Ovary (tissue), 7 donors: ENCODE measurements at regions not wholly inside any gene's neighbourhood (a gene's known extent, or its start where the extent isn't known, plus 50 kb on each side); places are given as distances from the start of the nearest gene placed in this dataset.

Experiments
- DNase-seq, 5 donors: peaks; one replicate each; pipeline ENCODE4 v3.0.0-alpha.2; 2019 to 2020
- H3K27ac ChIP-seq, 2 donors: fragments of 200-600 bp; one replicate each; pipeline versions ENCODE4 v1.5.1 to v1.8.0; 2019 to 2022
- H3K27me3 ChIP-seq: fragments of 200-600 bp; one replicate; pipeline ENCODE4 v1.8.0; 2022
- H3K36me3 ChIP-seq: fragments of 200-600 bp; sonication (generic); one replicate; pipeline ENCODE4 v1.5.1; 2019
- H3K4me1 ChIP-seq: one replicate; pipeline ENCODE4 v1.8.1; 2013; ENCODE audit warnings: mild to moderate bottlenecking, moderate library complexity; ENCODE audit not compliant: insufficient read depth
- H3K4me3 ChIP-seq: fragments of 200-600 bp; sonication (generic); one replicate; pipeline ENCODE4 v1.5.1; 2017
- H3K9me3 ChIP-seq, 2 donors: fragments of 200-600 bp in 1 of 2; sonication (generic) in 1 of 2; one replicate each; pipeline versions ENCODE4 v1.5.1 to v1.8.1; 2013 to 2019; ENCODE audit warnings: mild to moderate bottlenecking in 1 of 2, moderate library complexity in 1 of 2
- EP300 ChIP-seq: sonication (generic); formaldehyde crosslinking; IDR thresholded peaks from one replicate; pipeline ENCODE4 v1.6.1; 2017; ENCODE audit warnings: antibody characterized with exemption
- POLR2A ChIP-seq: fragments of 450-650 bp; IDR thresholded peaks from one replicate; pipeline ENCODE4 v1.6.1; 2017; ENCODE audit warnings: antibody characterized with exemption, mild to moderate bottlenecking, moderate library complexity
- WGBS, 3 donors: extraction: QIAGEN DNeasy Blood & Tissue Kit in 1 of 3; methylation state at CpG; one replicate each; pipeline versions ENCODE4 v1.1.5 to v1.1.7; 2013 to 2017; 5-methylcytosine and 5-hydroxymethylcytosine counted together
- intact Hi-C, 4 donors: fragments of 100-400 bp; cut with DNase I; formaldehyde crosslinking; loops; one replicate each; pipeline versions ENCODE4 v1.11.0 to v1.15.1; 2022 to 2023
- TF ChIP-seq, protein P1 (sequence below), 3 donors: fragments of 450-650 bp in 2 of 3; fragments of 200-600 bp in 1 of 3; IDR thresholded peaks; one replicate each; pipeline versions ENCODE4 v1.5.1 to v1.8.0; 2016 to 2022; ENCODE audit warnings: antibody characterized with exemption in 3 of 3, mild to moderate bottlenecking in 1 of 3
- donor health status: DM: no; HTN: no; CAD: no; lungs with moderate emphysema.
- donor health status: DM: no; HTN: no; CAD: no.
- donor health status: Bipolar disorder and iron deficiency.
- donor health status: DM: no; HTN: no; CAD: no.
- donor health status: DM: yes; HTN: yes; CAD: no.

DNA sequence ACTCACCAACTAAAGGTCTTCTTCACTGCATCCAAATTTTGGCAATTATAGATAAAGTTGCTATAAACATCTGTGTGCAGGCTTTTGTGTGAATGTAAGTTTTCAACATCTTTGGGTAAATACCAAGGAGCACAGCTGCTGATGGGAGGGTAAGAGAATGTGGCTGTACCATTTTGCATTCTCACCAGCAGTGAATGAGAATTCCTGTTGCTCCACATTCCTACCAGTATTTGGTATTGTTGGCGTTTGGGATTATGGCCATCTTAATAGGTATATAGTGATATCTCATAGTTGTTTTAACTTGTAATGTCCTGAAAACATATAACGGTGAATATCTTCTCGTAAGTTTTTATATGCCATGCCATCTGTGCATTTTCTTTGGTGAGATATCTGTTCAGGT, 69.3 kb downstream of the ILRUN start:
- no peak for DNase-seq
- H3K27ac ChIP-seq, result no peak overlapping the region
- WGBS, 3 donors, result 88 to 98% (median 95%) methylated on average over 3 of the region's 3 CpGs
- no peaks in the 10 kb centered on the region for H3K4me1 ChIP-seq
- TF ChIP-seq EP300 (no peak), POLR2A (no peak)
- TF ChIP-seq, protein P1, sequence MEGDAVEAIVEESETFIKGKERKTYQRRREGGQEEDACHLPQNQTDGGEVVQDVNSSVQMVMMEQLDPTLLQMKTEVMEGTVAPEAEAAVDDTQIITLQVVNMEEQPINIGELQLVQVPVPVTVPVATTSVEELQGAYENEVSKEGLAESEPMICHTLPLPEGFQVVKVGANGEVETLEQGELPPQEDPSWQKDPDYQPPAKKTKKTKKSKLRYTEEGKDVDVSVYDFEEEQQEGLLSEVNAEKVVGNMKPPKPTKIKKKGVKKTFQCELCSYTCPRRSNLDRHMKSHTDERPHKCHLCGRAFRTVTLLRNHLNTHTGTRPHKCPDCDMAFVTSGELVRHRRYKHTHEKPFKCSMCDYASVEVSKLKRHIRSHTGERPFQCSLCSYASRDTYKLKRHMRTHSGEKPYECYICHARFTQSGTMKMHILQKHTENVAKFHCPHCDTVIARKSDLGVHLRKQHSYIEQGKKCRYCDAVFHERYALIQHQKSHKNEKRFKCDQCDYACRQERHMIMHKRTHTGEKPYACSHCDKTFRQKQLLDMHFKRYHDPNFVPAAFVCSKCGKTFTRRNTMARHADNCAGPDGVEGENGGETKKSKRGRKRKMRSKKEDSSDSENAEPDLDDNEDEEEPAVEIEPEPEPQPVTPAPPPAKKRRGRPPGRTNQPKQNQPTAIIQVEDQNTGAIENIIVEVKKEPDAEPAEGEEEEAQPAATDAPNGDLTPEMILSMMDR (IDR thresholded peaks at IDR 0.05), result no peak
- H3K36me3 ChIP-seq, result no peaks in the 10 kb centered on the region
- no peaks in the 10 kb centered on the region for H3K27me3 ChIP-seq
- H3K4me3 ChIP-seq, result no peak overlapping the region
- intact Hi-C loops, result no loop called here
- no peaks in the 10 kb centered on the region for H3K9me3 ChIP-seq

DNA sequence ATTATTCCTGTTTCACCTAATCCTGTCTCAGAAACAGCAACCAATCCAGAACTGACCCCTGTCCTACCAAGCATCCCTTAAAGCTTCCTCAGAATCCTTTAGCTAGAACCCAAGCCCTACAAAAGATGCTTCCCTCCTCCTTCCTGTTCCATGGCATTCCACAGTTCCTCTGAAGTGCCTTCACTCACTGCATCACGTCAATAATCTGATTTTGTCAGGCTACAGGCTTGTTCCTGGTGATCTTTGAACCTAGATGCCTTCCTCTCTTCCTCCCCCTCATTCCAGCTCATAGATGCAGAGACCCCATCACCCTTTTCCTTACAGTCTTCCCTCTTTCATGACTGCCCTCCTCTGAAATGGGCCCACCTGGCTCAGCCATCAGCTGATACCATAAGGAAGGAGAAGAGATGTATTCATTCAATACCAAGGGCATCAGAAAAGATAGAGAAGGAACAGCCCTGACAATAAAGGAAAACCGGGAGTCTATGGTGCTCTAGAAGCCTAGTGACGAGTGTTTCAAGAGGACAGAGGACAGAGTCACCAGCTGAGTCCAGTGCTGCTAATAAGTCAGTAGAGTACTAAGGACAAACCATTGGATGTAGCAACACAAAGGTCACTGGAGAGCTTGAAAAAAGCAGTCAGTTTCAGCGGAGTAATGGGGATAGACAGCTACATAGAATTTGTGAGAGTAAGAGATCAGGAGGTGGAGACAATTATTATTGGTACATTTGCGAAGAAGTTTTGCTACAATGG, 62.5 kb upstream of the SPDEF start:
- intact Hi-C loops, result loop anchor here in 1 of 4 donors (10.0 kb wide), 2 partner anchors 194 to 424 kb away; partner anchors contain the start of gene RPS10
- no peaks in the 10 kb centered on the region for H3K9me3 ChIP-seq
- H3K36me3 ChIP-seq, result no peaks in the 10 kb centered on the region
- DNase-seq, result no peak
- no peak for TF ChIP-seq EP300
- TF ChIP-seq, protein P1 (IDR thresholded peaks at IDR 0.05), result no peak
- no peak for TF ChIP-seq POLR2A
- peaks cover 7% of the 10 kb centered on the region for H3K4me1 ChIP-seq
- 87 to 94% (median 91%) methylated on average over 5 of the region's 5 CpGs for WGBS, 3 donors
- no peak overlapping the region for H3K27ac ChIP-seq
- no peak overlapping the region for H3K4me3 ChIP-seq
- no peaks in the 10 kb centered on the region for H3K27me3 ChIP-seq

DNA sequence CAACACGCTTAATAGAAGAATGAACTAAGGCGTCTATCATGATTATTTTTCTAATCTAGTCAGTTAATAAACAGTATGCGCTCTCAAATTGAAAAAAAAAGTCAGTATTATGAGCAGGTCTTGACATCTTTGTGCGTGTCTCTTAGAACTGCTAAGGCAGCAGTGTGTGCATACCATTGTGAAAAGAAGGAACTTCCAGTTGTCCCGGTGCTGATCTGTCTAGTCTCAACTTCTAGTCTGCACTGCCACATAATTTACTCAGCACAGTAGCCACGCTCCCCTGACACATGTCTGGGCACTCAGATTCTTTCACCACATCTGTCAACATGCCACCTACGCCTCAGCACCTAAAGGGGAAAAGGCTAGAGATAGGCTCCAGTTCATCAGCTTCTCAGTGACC, 61.1 kb upstream of the SPDEF start:
- intact Hi-C loops, result loop anchor here in 1 of 4 donors (10.0 kb wide), 2 partner anchors 192 to 422 kb away; partner anchors contain the start of gene RPS10

DNA sequence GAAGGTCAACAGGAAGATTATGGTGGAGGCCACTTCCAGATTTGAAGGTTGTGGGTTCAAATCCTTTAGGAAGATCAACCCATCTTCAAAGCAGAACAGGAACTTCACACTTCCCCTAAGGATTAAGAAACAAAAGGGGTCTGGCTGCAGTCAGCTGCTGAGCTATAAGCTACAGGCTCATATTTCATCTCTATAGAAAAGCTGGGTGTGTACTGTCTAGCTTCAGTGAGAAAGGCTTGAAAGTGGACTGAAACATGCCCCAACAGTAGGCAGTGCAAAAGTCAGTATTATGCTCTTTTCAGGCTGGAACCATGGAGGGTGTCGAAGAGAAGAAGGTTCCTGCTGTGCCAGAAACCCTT, 60.1 kb upstream of the SPDEF start:
- 100% methylated on average over 1 of the region's 1 CpG for WGBS, 3 donors

More for the DNA sequence above, 61.1 kb upstream of the SPDEF start:
- H3K4me3 ChIP-seq, result no peak overlapping the region
- TF ChIP-seq, protein P1 (IDR thresholded peaks at IDR 0.05), result no peak
- TF ChIP-seq EP300 (no peak), POLR2A (no peak)
- WGBS, 3 donors, result 87 to 92% (median 91%) methylated on average over 7 of the region's 7 CpGs
- no peak overlapping the region for H3K27ac ChIP-seq
- H3K9me3 ChIP-seq, result no peaks in the 10 kb centered on the region
- no peak for DNase-seq
- peaks cover 7% of the 10 kb centered on the region for H3K4me1 ChIP-seq
- no peaks in the 10 kb centered on the region for H3K36me3 ChIP-seq
- H3K27me3 ChIP-seq, result no peaks in the 10 kb centered on the region

More for the DNA sequence above, 60.1 kb upstream of the SPDEF start:
- no peaks in the 10 kb centered on the region for H3K9me3 ChIP-seq
- no peak overlapping the region for H3K4me3 ChIP-seq
- intact Hi-C loops, result loop anchor here in 1 of 4 donors (10.0 kb wide), 2 partner anchors 191 to 421 kb away; partner anchors contain the start of gene RPS10
- TF ChIP-seq, protein P1 (IDR thresholded peaks at IDR 0.05), result no peak
- TF ChIP-seq POLR2A (no peak), EP300 (no peak)
- no peaks in the 10 kb centered on the region for H3K27me3 ChIP-seq
- H3K27ac ChIP-seq, result no peak overlapping the region
- DNase-seq, result no peak
- peaks cover 7% of the 10 kb centered on the region for H3K4me1 ChIP-seq
- H3K36me3 ChIP-seq, result no peaks in the 10 kb centered on the region
